GM21367 (cell line): ENCODE measurements at regions not wholly inside any gene's neighbourhood (a gene's known extent, or its start where the extent isn't known, plus 50 kb on each side); places are given as distances from the start of the nearest gene placed in this dataset.
"Not testable (repeated sequence)": the region's sequence is repeated elsewhere in the genome, so short reads cannot be mapped to it uniquely, and the experiment has no call there.

Experiments used
- ATAC-seq: cut with Tn5 transposase; IDR thresholded peaks from one replicate; pipeline ENCODE4 v1.9.1; 2021; ENCODE audit not compliant: unreplicated experiment

- no peak for ATAC-seq
Observed at GRCh38 chr6:80789912-80790570, 683.6 kb downstream of the BCKDHB start.

DNA sequence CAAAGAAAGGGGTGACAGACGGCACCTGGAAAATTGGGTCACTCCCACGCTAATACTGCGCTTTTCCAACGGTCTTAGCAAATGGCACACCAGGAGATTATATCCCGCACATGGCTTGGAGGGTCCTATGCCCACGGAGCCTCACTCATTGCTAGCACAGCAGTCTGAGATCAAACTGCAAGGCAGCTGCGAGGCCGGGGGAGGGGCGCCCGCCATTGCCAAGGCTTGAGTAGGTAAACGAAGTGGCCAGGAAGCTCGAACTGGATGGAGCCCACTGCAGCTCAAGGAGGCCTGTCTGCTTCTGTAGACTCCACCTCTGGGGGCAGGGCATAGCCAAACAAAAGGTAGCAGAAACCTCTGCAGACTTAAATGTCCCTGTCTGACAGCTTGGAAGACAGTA, 676.8 kb downstream of the BCKDHB start:
- ATAC-seq = not testable (repeated sequence)

DNA sequence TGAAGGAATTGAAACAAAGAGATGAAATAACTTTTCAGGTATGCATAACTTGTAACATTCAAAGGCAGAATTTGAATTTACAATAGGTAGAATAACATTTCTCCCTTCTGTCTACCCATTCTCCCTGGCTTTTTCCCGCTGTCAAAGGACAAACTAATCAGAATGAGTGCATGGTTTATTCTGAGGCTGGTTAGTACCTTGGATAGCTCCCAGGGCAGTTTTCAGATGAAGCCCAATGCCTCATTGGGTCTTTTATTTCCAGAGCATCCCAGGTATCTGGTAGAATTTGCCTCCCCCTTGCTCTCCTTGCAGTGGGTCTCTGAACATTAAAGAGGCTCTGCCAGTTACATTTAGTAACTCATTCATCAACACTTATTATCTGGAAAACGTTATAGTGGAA, 665.5 kb downstream of the BCKDHB start:
- no peak for ATAC-seq

DNA sequence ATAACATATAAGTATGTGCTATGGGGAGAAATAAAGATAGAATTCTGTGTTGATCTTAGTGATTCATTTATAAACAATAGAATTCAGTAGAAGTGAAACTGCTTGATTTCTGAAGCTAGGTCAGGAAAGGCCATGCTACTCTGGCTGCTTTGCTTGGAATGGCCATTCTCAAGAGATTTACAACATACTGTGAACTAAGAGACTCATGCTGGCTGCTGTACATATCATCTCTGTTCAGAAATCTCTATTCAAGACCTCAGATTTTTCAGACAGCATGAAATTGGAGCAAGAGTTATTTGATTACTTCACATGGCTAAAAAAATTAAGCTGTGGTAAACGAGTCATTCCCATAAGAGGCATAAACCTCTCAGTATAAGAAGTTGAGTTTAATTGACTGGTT, 662.6 kb downstream of the BCKDHB start:
- ATAC-seq = no peak

DNA sequence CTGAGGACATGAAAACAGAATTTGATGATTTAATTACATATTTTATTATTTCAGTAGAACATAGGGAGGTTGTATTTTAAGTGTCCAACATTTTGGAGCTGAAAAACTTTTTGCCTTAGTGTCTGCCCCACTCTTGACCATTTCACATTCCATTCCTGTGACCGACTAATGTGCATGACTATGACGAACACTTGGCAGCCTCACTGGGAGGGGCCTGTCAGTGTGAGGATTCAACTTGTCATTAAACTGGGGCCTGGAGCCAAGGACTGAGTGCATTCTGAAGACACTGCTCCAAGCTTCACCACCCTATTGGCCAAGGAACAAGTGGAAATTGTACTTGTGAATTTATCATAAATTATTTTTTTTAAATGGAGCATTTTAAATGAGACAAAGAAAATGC, 661.3 kb downstream of the BCKDHB start:
- no peak for ATAC-seq

- no peak for ATAC-seq
Observed at GRCh38 chr6:80744213-80744612, 637.7 kb downstream of the BCKDHB start.

DNA sequence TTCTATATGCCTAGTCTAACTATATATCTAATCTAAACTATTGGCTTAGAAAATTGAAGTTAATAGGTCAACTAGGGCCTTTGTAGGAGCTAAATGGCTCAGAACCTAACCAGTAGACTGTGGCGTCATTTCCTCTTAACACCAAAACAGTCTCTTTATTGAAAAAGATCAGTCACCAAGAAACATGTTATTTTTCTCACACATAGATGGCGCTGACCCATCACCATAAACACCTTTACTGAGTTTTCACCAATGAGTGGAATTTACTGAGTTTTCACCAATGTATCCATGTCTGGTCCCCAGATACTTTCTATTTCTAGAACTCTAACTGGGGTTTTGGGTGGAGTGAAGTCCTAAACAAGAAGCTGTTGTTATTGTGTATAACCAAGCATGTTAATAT, 636.0 kb downstream of the BCKDHB start:
- ATAC-seq = no peak

GRCh38 chr6:80733641-80734040, 627.2 kb downstream of the BCKDHB start:
- no peak for ATAC-seq

- ATAC-seq = no peak
Observed at GRCh38 chr6:80728830-80729229, 622.4 kb downstream of the BCKDHB start.

GRCh38 chr6:80728101-80728750, 621.8 kb downstream of the BCKDHB start:
- no peak for ATAC-seq

DNA sequence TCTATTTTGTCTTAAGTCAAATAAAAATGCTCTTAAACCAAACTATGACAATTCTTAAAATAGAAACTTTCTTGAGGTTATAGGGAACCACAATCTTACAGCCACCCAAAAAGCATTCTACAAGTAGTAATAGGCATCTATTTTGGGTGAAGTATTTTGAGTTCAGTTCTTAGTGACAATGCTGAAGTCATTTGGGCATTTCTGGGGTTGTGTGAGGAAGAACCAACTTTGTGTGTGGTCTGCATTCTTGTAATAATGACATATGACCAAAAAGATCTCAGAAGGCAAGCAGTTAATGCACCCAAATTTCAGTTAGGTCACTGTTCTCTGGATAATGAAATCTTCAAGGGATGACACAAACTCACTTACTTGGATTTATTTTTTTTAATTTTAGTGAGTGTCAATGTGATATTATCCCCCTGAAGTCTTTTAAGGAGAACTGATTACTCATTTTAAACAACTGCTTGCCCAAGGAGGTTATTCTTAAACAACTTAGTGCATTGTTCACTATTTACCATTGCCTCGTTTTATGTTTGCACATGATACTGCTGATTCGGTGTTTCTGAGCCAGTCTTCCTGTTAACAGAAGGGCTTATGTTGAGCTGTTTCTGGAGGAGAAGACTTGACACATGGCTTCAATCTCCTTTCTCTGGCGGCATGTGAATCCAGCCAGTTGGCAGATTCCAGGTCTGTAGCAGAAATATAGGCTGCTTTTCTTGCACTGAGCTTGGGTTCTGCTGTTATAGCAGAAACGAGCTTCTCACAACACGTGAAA, 618.9 kb downstream of the BCKDHB start:
- no peak for ATAC-seq

- ATAC-seq = no peak
Observed at GRCh38 chr6:80720824-80721223, 614.4 kb downstream of the BCKDHB start.

DNA sequence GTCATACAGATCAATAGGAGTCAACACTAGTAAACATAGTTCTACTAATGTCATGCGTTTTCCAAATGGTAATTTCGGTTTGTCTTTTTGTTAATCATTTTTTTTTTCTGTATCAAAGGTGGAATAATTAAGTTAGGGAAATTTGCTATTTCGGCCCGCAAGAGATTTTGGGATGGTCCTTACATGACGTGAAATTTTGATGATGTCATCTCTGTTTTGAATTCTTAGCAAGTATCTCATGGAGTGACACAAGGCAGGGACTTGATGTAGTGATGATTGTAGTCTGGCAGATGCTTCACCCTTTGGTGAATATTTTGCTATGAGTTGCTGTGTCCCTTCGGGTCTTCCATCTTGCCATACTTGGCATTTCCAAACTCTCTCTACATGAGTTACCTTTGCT, 608.0 kb downstream of the BCKDHB start:
- no peak for ATAC-seq

DNA sequence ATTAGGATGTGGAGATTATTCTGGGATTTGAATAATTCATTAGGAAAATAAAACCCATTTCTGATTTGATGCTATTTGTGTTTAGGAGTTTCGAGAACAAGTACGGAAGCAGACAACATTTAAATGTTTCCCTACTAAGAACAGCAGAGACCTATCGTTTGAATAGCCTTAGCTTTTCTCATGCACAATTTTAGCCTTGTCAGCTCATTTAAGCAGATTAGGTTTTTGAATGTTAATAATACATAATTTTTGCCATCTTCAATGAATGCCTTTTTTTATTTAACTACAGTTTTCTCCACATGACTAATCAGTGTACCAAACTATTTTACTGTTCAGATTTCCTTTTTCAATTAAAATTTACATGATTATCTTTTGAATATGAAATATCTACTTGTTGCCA, 592.0 kb downstream of the BCKDHB start:
- ATAC-seq = no peak

DNA sequence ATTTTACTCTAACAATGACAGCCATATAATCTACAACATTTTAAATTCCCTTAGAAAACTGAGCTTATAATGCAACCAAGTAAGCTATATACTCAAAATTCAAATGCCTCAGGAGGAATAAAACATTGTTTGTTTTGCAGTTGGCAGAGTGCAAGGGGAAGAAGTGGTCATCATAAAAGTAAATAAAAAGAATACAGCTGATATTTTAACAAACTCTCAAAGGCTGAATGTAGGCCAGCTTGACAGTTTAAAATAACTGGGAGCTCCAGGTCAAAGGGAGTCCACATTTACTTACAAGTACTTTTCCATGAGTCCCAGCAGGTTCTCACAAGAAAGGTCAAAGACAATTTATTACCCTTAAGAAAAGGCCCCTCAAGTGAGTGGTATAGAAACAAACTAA, 589.8 kb downstream of the BCKDHB start:
- ATAC-seq = no peak

DNA sequence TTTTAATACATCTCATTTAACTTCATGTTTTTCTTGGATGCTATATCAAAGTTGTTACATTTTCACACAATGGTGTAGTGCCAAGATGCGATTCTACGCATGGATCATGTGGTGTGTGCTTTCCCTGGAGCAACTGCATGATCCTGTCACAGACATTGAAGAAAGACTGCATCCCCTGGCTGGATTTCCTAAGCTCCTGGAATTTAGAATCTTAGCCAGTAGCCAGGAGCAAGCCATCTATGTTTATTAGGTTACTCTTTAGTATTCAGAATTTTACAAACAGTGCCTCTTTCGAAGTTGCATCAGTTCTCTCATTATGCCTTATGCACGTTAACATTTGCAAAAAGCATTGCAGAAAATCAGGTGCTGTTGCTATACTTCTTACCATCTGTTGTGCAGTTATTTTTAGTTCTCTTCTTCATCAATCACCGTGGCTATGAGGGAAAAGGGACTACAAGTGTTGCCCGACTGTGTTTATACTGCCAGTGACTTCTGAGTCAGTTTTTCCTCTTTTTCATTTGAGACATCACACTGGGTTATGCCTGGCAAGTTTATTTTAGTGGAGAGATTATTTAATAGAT, 584.2 kb downstream of the BCKDHB start:
- ATAC-seq = no peak

DNA sequence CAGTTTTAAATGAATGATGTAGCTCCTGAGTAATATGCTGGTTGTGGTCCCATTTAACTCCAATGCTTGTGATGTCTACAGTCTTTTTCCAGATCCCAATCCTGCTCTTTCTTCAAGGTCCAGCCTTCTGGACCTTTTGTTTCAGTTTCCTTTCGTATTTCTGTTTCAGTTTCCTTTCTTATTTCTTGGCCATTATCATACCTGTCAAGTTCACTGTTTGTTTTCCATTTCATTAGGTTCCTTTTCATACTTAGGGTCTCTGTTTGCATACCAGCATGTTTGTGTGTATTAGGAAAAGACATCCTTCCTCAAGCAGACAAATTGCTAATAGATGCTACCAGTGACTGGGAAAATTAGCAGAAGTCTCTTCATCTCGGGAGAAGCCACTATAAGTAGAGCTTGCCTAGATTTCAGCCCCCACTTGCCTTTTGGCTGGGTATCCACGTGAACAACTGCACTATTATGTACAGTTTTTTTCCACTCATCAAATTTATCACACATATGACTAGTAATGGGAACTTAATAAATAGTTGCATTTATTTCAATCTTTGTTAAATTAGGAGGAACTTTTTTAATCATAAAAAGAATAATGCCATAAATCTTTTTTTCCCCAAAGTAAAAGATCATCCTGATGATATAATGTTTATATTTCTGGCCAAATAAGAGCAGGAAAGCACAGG, 583.4 kb downstream of the BCKDHB start:
- ATAC-seq = no peak

DNA sequence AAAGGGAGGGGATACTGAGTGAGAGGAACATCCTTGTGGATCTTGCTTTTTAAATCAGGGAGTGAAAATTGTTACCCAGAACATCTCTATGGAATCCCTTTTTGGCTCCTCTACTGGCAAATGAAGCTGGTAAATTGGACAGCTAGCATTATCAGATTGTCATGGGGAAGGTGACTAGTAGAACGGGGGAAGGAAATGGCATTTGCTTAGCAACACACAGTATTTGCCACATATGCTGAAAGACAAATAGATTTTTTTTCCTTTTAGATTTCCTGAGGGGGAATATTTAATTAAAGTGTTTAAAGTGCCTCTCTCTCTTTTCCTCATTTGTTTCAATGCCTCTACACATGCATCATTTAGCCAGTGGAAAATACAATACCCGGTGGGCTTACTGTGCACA, 573.5 kb downstream of the BCKDHB start:
- ATAC-seq = no peak

DNA sequence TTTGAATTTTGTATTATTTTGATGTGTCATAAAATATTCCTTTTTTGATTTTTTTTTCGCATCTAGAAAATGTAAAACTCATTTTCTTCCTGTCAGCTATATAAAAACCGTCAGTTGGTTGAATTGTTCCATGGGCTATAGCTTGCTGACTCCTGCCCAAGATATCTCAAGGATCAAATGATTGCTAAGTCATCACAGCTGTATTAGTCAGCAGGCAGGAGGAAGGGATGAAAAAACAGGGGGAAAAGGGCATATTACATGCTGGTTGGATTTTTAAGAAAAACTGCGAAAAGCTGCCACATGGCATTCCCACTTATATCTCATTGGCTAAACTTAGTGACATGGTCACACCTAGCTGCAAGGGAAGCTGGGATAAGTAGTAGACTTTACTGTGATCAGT, 569.9 kb downstream of the BCKDHB start:
- ATAC-seq = no peak

GRCh38 chr6:80674669-80675068, 568.2 kb downstream of the BCKDHB start:
- ATAC-seq = no peak

DNA sequence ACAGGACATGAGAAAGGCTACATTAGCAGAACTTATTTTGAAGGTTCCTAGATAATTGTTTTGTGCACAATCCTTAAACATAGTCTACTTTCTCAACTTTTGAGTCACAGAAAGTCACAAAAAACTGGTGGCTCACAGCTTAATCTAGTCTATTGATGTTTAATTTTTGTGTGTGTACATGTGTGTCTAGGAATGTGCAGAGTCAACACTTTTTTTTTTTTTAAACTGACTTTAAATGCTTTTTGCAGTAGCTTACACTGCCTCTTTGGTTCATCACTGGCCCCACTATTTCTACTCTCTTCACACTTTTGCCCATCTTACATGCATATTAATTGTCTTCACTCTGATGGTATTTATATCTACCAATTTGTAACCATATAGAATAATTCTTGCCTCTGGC, 566.9 kb downstream of the BCKDHB start:
- no peak for ATAC-seq
